GM12873 (cell line): ENCODE measurements at regions not wholly inside any gene's neighbourhood (a gene's known extent, or its start where the extent isn't known, plus 50 kb on each side); places are given as distances from the start of the nearest gene placed in this dataset.

Experiments used
- TF ChIP-seq, protein P1 (sequence below): IDR thresholded peaks from 2 replicates; pipeline ENCODE4 v1.5.1; 2012; ENCODE audit warnings: low read depth, mild to moderate bottlenecking, moderate library complexity, low read length, control low read depth; ENCODE audit not compliant: insufficient read depth; ENCODE audit errors: missing control alignments

DNA sequence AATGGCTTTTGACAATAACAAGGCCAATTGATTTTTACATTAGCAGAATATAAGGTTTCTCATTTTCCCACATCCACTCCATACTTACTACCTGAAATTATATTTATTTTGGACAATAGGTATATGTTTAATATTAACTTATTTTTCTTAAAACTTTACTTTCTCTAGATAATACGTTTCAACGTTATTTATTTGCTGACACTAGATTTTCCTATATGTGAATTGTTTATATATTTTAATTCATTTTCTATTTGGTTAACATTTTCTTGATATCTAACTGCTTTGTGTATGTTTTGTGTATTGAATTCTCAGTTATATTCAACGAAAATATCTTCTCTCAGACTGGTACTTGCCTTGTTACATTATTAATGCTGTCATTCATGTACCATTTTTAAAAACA is 199.9 kb upstream of the TMEFF2 start:
- TF ChIP-seq, protein P1, sequence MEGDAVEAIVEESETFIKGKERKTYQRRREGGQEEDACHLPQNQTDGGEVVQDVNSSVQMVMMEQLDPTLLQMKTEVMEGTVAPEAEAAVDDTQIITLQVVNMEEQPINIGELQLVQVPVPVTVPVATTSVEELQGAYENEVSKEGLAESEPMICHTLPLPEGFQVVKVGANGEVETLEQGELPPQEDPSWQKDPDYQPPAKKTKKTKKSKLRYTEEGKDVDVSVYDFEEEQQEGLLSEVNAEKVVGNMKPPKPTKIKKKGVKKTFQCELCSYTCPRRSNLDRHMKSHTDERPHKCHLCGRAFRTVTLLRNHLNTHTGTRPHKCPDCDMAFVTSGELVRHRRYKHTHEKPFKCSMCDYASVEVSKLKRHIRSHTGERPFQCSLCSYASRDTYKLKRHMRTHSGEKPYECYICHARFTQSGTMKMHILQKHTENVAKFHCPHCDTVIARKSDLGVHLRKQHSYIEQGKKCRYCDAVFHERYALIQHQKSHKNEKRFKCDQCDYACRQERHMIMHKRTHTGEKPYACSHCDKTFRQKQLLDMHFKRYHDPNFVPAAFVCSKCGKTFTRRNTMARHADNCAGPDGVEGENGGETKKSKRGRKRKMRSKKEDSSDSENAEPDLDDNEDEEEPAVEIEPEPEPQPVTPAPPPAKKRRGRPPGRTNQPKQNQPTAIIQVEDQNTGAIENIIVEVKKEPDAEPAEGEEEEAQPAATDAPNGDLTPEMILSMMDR: no peak

GRCh38 chr2:192391041-192391440 is 196.3 kb upstream of the TMEFF2 start:
- TF ChIP-seq, protein P1: no peak

GRCh38 chr2:192390401-192390800 is 195.7 kb upstream of the TMEFF2 start:
- TF ChIP-seq, protein P1: no peak

DNA sequence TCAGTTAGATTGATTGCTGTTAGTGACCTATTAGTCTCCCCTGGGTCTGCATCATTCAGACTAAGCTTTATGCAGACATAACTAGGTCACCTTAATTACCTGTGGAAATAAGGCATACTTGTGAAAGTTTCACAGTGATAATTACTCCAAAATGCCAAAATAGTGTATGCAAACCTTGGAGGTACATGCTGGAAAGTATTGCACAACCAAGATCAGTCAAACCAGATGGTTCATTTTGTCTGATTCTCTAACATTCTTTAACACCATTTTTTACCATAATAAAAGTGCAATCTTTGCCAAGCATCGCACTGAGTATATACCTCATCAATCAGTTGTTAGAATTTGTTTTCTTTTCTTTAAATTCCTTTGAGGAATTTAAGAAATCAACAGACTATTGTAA is 186.3 kb upstream of the TMEFF2 start:
- TF ChIP-seq, protein P1: no peak

DNA sequence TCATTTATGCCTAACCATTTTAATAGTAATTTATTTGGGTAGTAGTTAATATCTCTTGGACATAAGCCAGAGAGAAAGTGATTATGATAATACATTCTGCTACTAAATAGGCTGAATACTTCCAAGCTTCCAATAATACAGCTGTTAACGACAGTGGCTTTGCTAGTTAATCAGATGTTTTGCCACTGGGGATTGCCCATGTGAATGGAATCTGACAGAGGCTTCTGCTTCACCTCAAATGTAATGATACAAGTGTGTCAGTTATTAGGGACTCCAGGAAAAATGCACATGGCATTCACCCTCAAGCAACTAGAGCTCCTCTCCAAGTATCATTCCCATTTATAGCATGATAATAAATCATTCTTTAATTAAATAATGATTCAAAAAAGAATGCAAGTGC is 185.0 kb upstream of the TMEFF2 start:
- TF ChIP-seq, protein P1: no peak

- TF ChIP-seq, protein P1: no peak
These were observed 182.4 kb upstream of the TMEFF2 start for GRCh38 chr2:192377173-192377572.

- TF ChIP-seq, protein P1: no peak
These were observed 179.0 kb upstream of the TMEFF2 start for GRCh38 chr2:192373754-192374153.
